Panc1 (cell line): ENCODE measurements at regions not wholly inside any gene's neighbourhood (a gene's known extent, or its start where the extent isn't known, plus 50 kb on each side); places are given as distances from the start of the nearest gene placed in this dataset.
"Not testable (repeated sequence)": the region's sequence is repeated elsewhere in the genome, so short reads cannot be mapped to it uniquely, and the experiment has no call there.

Source experiments
- ATAC-seq: fragments of 200-7000 bp; cut with Tn5 transposase; 2 replicates; pipeline ENCODE4 v1.9.1; 2020; ENCODE audit warnings: mild to moderate bottlenecking, moderate library complexity
- BruUV-seq: library from RNA; stranded (reverse); fragments of 400-500 nt; replicated peaks from 2 replicates; lab custom pipeline; 2021; lab: Mats Ljungman, UMichigan
- CTCF ChIA-PET: fragments of 300-600 bp; sonication (Branson Sonifier 250); formaldehyde crosslinking; loops from one replicate; lab custom pipeline; 2022; ENCODE audit warnings: antibody characterized with exemption; lab: Charles Lee
- POLR2A ChIA-PET: fragments of 300-600 bp; sonication (Branson Sonifier 250); formaldehyde crosslinking; loops from one replicate; lab custom pipeline; 2022; ENCODE audit warnings: antibody characterized with exemption; lab: Charles Lee
- DNase-seq: peaks from one replicate; pipeline ENCODE4 v3.0.0-alpha.2; 2010; ENCODE audit warnings: low read depth, low spot score
- H3K27ac ChIP-seq: 2 replicates; pipeline ENCODE4 v1.5.1; 2011; ENCODE audit warnings: mild to moderate bottlenecking, low read length, inconsistent platforms
- H3K27me3 ChIP-seq: fragments of 200-500 bp; sonication (Bioruptor generic); 2 replicates; pipeline ENCODE4 v1.6.0; 2014; ENCODE audit warnings: low read length, inconsistent platforms; ENCODE audit not compliant: control insufficient read depth, insufficient read depth
- H3K36me3 ChIP-seq: fragments of 200-500 bp; sonication (Bioruptor generic); 2 replicates; pipeline ENCODE4 v1.5.1; 2014; ENCODE audit warnings: inconsistent platforms, mild to moderate bottlenecking, low read length, moderate library complexity; ENCODE audit not compliant: control insufficient read depth, insufficient read depth
- H3K4me1 ChIP-seq: 2 replicates; pipeline ENCODE4 v1.5.1; 2011; ENCODE audit warnings: inconsistent platforms, mild to moderate bottlenecking, low read length, moderate library complexity; ENCODE audit not compliant: control insufficient read depth, insufficient read depth
- H3K4me3 ChIP-seq, 2 experiments: 2 replicates each; pipeline ENCODE4 v1.5.1; 2011 to 2012; ENCODE audit warnings: low read depth in 2 of 2, low read length in 2 of 2, mild to moderate bottlenecking in 2 of 2, inconsistent platforms in 1 of 2, moderate library complexity in 1 of 2
- H3K9me3 ChIP-seq: fragments of 200-500 bp; sonication (Bioruptor generic); 2 replicates; pipeline ENCODE4 v1.5.1; 2014; ENCODE audit warnings: low read depth, mild to moderate bottlenecking, inconsistent platforms, low read length, moderate library complexity; ENCODE audit not compliant: control insufficient read depth, insufficient read depth
- POLR2AphosphoS5 ChIP-seq: IDR thresholded peaks from 2 replicates; pipeline ENCODE4 v1.6.1; 2012; ENCODE audit warnings: mild to moderate bottlenecking, low read depth, low read length, moderate library complexity
- REST ChIP-seq, 2 experiments: IDR thresholded peaks; 2 replicates each; pipeline ENCODE4 v1.6.1; 2011 to 2012; ENCODE audit warnings: low read depth in 2 of 2, control low read depth in 1 of 2, low read length in 1 of 2, mild to moderate bottlenecking in 1 of 2, moderate library complexity in 1 of 2; ENCODE audit not compliant: insufficient read depth in 1 of 2
- SIN3A ChIP-seq: IDR thresholded peaks from 2 replicates; pipeline ENCODE4 v1.6.1; 2012; ENCODE audit warnings: low read depth, mild to moderate bottlenecking, low read length, moderate library complexity, borderline replicate concordance; ENCODE audit not compliant: insufficient read depth
- TCF7L2 ChIP-seq: IDR thresholded peaks from 2 replicates; pipeline ENCODE4 v1.6.1; 2011; ENCODE audit warnings: mild to moderate bottlenecking, low read depth, low read length, inconsistent platforms
- in situ Hi-C: cut with HindIII; loops from 2 replicates; pipeline ENCODE4 v1.10.0; 2016; ENCODE audit warnings: low sequenced_read_pairs, low pct_unique_long_range_greater_than_20kb
- intact Hi-C: fragments of 100-400 bp; cut with micrococcal nuclease; formaldehyde crosslinking; loops from one replicate; pipeline ENCODE4 v1.10.0; 2022; ENCODE audit not compliant: unreplicated experiment
- TF ChIP-seq, protein P1 (sequence below): fragments of 450-650 bp; IDR thresholded peaks from 2 replicates; pipeline ENCODE4 v1.5.1; 2017; ENCODE audit warnings: mild to moderate bottlenecking

GRCh38 chr1:102498929-102499328 is 502.2 kb upstream of the OLFM3 start:
- Histone ChIP-seq H3K4me1 (no peaks in the 10 kb centered on the region), H3K27me3 (no peaks in the 10 kb centered on the region), H3K27ac (no peak overlapping the region), H3K36me3 (no peaks in the 10 kb centered on the region), H3K9me3 (no peaks in the 10 kb centered on the region), H3K4me3 (no peak overlapping the region)
- POLR2A ChIA-PET, result no interaction called here
- ATAC-seq (no peak), DNase-seq (no peak)
- BruUV-seq, result no TSS peak
- intact Hi-C loops (no loop called here), in situ Hi-C loops (no loop called here)
- TF ChIP-seq POLR2AphosphoS5, result no peak
- no peak for TF ChIP-seq SIN3A
- TF ChIP-seq, protein P1, sequence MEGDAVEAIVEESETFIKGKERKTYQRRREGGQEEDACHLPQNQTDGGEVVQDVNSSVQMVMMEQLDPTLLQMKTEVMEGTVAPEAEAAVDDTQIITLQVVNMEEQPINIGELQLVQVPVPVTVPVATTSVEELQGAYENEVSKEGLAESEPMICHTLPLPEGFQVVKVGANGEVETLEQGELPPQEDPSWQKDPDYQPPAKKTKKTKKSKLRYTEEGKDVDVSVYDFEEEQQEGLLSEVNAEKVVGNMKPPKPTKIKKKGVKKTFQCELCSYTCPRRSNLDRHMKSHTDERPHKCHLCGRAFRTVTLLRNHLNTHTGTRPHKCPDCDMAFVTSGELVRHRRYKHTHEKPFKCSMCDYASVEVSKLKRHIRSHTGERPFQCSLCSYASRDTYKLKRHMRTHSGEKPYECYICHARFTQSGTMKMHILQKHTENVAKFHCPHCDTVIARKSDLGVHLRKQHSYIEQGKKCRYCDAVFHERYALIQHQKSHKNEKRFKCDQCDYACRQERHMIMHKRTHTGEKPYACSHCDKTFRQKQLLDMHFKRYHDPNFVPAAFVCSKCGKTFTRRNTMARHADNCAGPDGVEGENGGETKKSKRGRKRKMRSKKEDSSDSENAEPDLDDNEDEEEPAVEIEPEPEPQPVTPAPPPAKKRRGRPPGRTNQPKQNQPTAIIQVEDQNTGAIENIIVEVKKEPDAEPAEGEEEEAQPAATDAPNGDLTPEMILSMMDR, result no peak
- TF ChIP-seq REST (IDR thresholded peaks at IDR 0.05; ENCODE audit: insufficient read depth in 1 of 2, low read depth in 2 of 2, low read length in 1 of 2), result no peak
- no peak for TF ChIP-seq TCF7L2
- CTCF ChIA-PET, result no interaction called here

GRCh38 chr1:102497810-102498209 is 501.1 kb upstream of the OLFM3 start:
- H3K27ac ChIP-seq, H3K9me3 ChIP-seq, CTCF ChIA-PET, POLR2A ChIA-PET, ATAC-seq, H3K27me3 ChIP-seq, H3K4me1 ChIP-seq, intact Hi-C loops, BruUV-seq, DNase-seq, in situ Hi-C loops, H3K4me3 ChIP-seq, H3K36me3 ChIP-seq: not testable (repeated sequence)

GRCh38 chr1:102472520-102472919 is 475.8 kb upstream of the OLFM3 start:
- H3K4me1 ChIP-seq, result no peaks in the 10 kb centered on the region
- intact Hi-C loops (no loop called here), in situ Hi-C loops (no loop called here)
- H3K27me3 ChIP-seq, result no peaks in the 10 kb centered on the region
- H3K36me3 ChIP-seq, result no peaks in the 10 kb centered on the region
- TF ChIP-seq REST (IDR thresholded peaks at IDR 0.05; ENCODE audit: insufficient read depth in 1 of 2, low read depth in 2 of 2, low read length in 1 of 2) (no peak), SIN3A (no peak), TCF7L2 (no peak), POLR2AphosphoS5 (no peak)
- TF ChIP-seq, protein P1, result no peak
- no TSS peak for BruUV-seq
- ChIA-PET POLR2A (no interaction called here), CTCF (no interaction called here)
- ATAC-seq, result no peak
- no peak overlapping the region for H3K4me3 ChIP-seq
- no peaks in the 10 kb centered on the region for H3K9me3 ChIP-seq
- no peak overlapping the region for H3K27ac ChIP-seq
- no peak for DNase-seq
